HG03342 (cell line): ENCODE measurements at regions not wholly inside any gene's neighbourhood (a gene's known extent, or its start where the extent isn't known, plus 50 kb on each side); places are given as distances from the start of the nearest gene placed in this dataset.
"Not testable (repeated sequence)": the region's sequence is repeated elsewhere in the genome, so short reads cannot be mapped to it uniquely, and the experiment has no call there.

Experiments
- ATAC-seq: cut with Tn5 transposase; IDR thresholded peaks from one replicate; pipeline ENCODE4 v1.9.1; 2021; ENCODE audit warnings: mild to moderate bottlenecking, moderate library complexity; ENCODE audit not compliant: unreplicated experiment

GRCh38 chr6:6861995-6862394 lies 245.8 kb upstream of the RREB1 start:
- ATAC-seq, result no peak

DNA sequence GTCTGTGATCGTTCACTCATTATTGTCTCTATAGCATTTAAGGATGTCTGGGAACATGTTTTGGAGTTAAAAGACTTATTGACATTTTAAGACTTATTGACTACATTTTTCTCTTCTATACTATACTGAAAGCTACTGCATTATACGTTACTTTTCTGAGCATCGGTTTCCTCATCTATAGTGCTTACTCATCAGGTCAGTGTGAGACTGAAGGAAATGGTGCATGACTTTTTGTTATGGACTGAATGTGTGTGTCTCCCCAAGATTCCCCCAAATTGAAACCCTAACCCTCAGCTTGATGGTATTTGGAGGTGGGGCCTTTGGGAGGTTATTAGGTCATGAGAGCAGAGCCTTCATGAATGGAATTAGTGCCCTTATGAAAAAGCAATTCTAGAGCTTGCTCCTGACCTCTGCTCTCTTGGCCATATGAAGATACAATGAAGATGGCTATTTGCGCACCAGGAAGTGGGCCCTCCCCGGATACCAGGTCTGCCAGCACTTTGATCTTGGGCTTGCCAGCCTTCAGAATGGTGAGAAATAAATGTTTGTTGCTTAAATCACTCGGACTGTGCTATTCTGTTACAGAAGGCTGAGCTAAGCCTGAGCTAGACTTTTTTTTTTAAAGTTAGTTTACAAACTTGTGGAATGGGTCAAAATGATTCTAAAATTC lies 243.7 kb upstream of the RREB1 start:
- no peak for ATAC-seq

GRCh38 chr6:6865611-6866010 lies 242.2 kb upstream of the RREB1 start:
- no peak for ATAC-seq

GRCh38 chr6:6866656-6867403 lies 240.9 kb upstream of the RREB1 start:
- no peak for ATAC-seq

GRCh38 chr6:6867404-6867799 lies 240.4 kb upstream of the RREB1 start:
- no peak for ATAC-seq

DNA sequence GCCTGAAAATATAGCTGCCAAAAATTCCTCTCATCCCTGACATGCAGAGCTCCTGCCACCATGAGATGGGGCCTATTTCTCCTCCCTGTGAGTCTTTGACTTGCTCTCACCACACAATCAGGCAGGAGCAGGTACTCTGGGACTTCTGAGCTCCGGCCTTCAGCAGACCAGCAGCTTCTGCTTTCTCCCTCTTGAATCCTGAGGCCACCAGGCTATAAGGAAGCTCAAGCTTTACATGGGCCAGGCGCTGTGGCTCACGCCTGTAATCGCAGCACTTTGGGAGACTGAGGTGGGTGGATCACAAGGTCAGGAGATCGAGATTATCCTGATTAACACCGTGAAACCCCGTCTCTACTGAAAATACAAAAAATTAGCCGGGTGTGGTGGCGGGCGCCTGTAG lies 238.7 kb upstream of the RREB1 start:
- no peak for ATAC-seq

GRCh38 chr6:6870921-6871320 lies 236.8 kb upstream of the RREB1 start:
- ATAC-seq, result no peak

DNA sequence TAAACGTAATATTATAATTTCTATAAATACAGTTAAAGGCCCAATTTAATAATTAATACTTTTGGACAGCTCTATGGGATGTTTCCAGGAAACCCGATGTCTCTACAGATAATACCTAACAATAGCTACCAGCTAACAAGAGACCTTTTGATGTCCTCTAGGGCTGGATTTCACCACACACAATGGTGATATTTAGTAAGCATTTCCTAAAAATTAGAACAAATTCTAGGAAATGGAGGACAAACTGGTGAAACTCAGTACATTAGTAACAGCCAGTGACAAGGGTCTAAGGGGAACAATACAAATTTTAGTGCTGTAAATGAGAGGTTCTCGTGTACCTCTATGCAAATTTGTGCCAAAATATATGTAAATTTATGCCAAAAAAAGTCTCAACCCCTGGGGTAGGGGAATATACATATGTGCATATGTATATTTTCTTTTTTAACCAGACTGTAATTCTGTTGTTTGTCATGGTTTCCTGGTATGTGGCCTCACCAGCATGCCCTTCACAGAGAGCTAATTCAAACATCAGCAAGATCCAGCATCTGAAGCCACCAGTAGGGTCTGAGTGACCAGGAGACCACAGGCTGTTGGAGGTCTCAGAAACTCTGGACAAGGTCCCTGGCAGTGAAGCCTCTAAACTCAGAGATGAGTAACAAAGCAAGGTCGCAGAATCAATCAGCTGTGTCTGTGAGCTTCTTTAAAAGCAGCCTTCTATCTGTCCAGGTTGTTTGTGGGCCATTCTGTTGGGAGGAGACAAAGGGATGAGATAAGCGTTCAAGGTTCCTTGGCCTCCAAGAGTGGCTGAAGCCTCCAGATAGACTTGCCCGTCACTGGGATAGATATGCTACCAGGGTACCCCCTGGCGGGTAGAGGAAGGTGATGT lies 235.1 kb upstream of the RREB1 start:
- ATAC-seq, result no peak

DNA sequence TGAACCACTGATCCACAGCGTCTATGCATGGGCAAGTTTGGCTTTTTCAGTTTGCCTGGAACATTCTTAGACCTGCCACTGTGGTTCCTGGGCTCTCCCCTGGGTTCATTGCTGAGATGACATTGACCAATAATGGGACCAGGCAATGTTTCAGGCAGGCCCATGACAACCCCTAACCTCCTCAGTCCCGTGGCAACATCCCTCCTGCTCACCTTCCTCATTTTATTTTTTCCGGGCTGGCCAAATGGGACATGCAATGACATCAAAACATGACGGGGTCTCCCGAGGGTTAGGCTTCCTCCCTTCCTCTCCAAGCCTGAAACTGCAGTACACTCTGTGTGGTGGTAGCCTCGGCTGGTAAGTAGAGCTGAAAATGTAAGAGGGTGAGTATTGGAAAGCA lies 234.0 kb upstream of the RREB1 start:
- ATAC-seq, result no peak

DNA sequence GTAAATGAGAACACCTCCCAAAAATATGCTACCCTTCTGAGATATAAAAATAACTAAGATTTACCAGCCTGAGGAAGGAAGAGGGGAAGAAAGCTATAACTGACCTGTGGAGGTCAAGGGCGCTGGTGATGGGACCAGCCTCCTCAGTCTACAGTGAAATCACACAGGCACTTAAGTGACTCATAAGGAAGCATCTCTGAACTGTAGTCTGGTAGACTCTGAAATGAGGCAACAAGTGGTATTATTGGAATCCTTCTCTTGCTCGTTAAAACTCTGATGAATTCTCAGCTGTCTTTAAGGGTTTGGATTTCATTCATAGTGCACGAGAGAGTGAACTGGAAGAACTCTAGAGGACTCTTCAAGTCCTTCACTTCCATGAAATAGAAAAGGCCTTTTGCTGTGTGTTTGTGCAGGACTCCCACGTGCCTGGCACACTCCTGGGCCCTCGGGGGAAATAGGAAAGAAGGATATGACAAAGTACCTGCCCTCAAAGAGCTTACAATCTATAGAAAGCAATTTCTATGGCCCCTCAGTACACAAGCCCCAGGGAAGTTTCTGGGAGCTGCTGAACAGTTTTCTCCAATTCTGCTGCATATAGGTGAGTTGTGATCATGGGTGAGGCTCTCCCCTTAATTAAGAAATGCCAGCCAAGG lies 231.8 kb upstream of the RREB1 start:
- no peak for ATAC-seq

DNA sequence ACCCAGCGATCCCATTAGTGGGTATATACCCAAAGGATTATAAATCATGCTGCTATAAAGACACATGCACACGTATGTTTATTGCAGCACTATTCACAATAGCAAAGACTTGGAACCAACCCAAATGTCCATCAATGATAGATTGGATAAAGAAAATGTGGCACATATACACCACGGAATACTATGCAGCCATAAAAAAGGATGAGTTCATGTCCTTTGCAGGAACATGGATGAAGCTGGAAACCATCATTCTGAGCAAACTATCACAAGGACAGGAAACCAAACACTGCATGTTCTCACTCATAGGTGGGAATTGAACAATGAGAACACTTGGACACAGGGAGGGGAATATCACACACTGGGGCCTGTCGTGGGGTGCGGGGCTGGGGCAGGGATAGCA lies 230.0 kb upstream of the RREB1 start:
- not testable (repeated sequence) for ATAC-seq

- ATAC-seq, result no peak
These were observed 228.7 kb upstream of the RREB1 start for GRCh38 chr6:6878887-6879585.

- not testable (repeated sequence) for ATAC-seq
These were observed 228.2 kb upstream of the RREB1 start for GRCh38 chr6:6879586-6879974.

DNA sequence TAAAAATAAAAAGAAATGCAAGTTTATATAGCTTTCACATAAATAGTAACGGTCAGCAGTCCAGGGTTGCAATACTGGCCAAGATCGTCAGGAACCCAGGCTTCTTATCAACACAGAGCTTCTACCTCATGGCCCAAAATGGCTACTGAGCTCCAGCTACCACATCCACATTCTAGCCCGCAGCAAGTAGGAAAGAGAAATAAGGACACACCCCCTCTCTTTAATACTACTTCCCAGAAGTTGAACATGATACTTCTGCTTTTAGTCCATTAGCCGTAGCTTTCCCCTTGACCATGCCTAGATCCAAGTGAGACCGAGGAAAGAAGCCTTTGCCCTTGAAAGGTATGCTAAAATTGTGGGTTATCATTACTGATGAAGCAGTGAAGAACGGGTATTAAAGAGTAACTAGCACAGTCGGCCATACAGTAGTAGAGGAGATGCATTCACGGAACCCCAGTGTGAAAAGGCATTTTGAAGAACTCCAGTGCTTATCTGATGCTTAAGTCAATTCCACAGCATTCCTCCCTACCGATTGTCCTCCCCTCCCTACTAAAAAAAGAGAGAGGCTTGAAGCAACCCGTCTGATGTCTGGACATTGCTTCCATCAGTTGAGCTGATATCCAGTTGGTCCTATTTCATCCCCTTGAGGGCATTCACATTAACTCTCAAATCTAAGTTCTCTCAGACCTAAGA lies 226.9 kb upstream of the RREB1 start:
- no peak for ATAC-seq

DNA sequence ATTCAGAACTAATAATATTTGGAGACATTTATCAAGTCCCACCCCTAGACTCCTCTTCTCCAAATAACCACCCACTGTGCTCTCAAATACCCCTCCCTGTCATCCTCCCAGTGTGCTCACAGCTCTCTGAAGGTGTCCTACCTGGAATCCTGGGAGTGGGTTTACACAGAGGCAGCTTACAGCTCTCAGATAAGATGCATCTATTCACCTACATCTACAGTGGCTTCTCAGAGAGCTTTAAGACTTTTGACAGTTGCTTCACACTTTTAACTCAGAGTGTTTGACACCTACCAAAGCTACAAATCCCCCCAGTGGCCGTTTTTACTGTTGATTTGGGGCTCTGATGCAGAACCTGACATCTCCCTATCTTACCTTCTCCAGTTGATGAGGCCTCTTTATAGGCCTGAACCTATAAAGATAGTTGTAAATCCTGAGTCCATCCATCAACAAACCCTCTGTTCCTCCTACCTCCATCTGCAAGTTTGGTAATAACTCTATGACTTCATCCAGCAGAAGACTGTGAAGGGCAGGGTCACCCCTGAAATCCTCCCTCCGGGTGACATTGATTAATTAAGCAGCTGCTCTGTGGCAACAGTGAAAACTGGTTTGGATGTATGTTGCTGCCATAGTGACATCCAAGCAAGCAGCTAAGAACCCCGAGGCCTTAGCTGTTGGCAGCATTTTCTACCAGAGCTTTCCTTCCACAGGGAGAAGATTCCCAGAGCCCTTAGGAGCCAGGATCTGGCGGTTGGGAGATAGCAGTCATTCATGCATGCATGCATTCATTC lies 226.1 kb upstream of the RREB1 start:
- ATAC-seq, result no peak

DNA sequence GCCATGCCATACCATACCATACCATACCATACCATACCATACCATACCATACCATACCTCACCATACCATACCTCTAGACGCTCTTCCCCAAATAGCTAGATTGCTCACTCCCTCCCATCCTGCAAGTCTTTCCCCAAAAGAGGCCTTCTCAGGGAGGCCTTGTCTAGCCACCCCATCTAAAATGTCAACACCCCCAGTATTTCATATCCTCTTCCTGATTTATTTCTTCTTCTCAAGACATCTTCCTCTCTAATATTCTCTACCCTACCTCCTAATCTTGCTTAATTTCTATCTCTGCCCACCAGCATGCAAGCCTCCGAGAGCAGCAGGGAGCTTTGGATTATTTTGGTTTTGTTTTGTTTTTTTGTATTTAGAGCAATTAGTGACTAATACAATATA lies 225.2 kb upstream of the RREB1 start:
- ATAC-seq, result no peak

DNA sequence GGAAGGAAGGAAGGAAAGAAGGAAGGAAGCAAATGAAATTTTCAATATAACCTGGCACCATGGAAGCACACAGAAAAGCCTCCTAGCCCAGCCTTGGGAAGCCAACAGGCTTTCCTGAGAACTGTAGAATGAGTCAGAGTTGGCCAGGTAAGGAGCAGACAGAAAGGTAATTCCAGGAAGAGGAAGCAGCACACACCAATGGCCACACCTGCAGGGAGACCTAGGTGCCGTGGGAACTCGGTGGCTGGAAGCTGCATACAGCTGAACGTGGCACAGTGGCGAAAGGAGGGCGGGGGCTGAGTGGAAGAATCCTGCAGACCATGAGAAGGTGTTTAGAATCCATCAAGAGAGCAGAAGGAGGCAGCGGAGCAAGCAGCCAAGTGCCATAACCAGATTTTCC lies 224.8 kb upstream of the RREB1 start:
- ATAC-seq, result no peak

- no peak for ATAC-seq
These were observed 223.6 kb upstream of the RREB1 start for GRCh38 chr6:6884193-6884627.

- ATAC-seq, result no peak
These were observed 222.8 kb upstream of the RREB1 start for GRCh38 chr6:6884916-6885315.
